ENCODE measurements at regions not wholly inside any gene's neighbourhood (a gene's known extent, or its start where the extent isn't known, plus 50 kb on each side); places are given as distances from the start of the nearest gene placed in this dataset.
"Not testable (repeated sequence)": the region's sequence is repeated elsewhere in the genome, so short reads cannot be mapped to it uniquely, and the experiment has no call there.

- H4K5ac ChIP-seq (ENCODE audit: low read depth, low read length); H3K9me1 ChIP-seq (ENCODE audit: insufficient read depth, low read length); H3K4me2 ChIP-seq (ENCODE audit: low read depth, low read length); ATAC-seq (ENCODE audit: low read depth); H2AFZ ChIP-seq (replicated peaks; ENCODE audit: low read length, poor library complexity); H3K14ac ChIP-seq (replicated peaks; ENCODE audit: low read depth, low read length); POLR2A ChIA-PET (ENCODE audit: unreplicated experiment); H3K27ac ChIP-seq (ENCODE audit: insufficient read depth, low read length); H3K18ac ChIP-seq (ENCODE audit: low read depth, low read length); intact Hi-C loops (cut with micrococcal nuclease); dilution Hi-C loops (cut with HindIII; ENCODE audit: low sequenced_read_pairs, unreplicated experiment); H3K56ac ChIP-seq (ENCODE audit: extremely low read depth, insufficient read depth, low read length); H3K27me3 ChIP-seq (ENCODE audit: control insufficient read depth, insufficient read depth, low read length); H3K9me3 ChIP-seq (ENCODE audit: control insufficient read depth, insufficient read depth, low read length); CTCF ChIA-PET; in situ Hi-C loops (cut with MboI; ENCODE audit: low sequenced_read_pairs); H4K20me1 ChIP-seq (ENCODE audit: insufficient read depth, low read length); H3K9ac ChIP-seq (ENCODE audit: low read depth, low read length); H3K79me1 ChIP-seq (ENCODE audit: low read depth in 1 of 2, low read length in 2 of 2); H2AK9ac ChIP-seq (replicated peaks; ENCODE audit: low read depth, low read length, poor library complexity); H4K91ac ChIP-seq (ENCODE audit: insufficient read depth, low read depth, low read length); BruUV-seq (replicated peaks); H2BK20ac ChIP-seq (ENCODE audit: low read depth, low read length); H2BK15ac ChIP-seq (ENCODE audit: low read depth, low read length); H2BK5ac ChIP-seq (ENCODE audit: low read depth, low read length, poor library complexity, severe bottlenecking); H3K36me3 ChIP-seq (ENCODE audit: control insufficient read depth, insufficient read depth, low read length); H3K4ac ChIP-seq (ENCODE audit: low read depth, low read length); H2BK120ac ChIP-seq (ENCODE audit: low read depth, low read length); H3K23ac ChIP-seq (ENCODE audit: low read depth, low read length); H3K4me1 ChIP-seq (ENCODE audit: control insufficient read depth, insufficient read depth, low read length); DNase-seq; H4K8ac ChIP-seq (ENCODE audit: low read depth in 2 of 2, low read length in 2 of 2); H2AK5ac ChIP-seq (ENCODE audit: low read depth, low read length); H3K4me3 ChIP-seq (ENCODE audit: insufficient read depth, low read depth, low read length): not testable (repeated sequence)
- 86% methylated on average over 10 of the region's 33 CpGs; no CpG with 5 or more reads in 1 of the 2 experiments for WGBS, 2 experiments (ENCODE audit: extremely low coverage in 2 of 2, insufficient read length in 1 of 2)
Observed at GRCh38 chr7:63748571-63749302, 249.9 kb upstream of the ZNF722 start.

GRCh38 chr7:63752446-63752845 is 246.2 kb upstream of the ZNF722 start:
- H2BK5ac ChIP-seq (ENCODE audit: low read depth, low read length, poor library complexity, severe bottlenecking); in situ Hi-C loops (cut with MboI; ENCODE audit: low sequenced_read_pairs); H3K36me3 ChIP-seq (ENCODE audit: control insufficient read depth, insufficient read depth, low read length); H3K4ac ChIP-seq (ENCODE audit: low read depth, low read length); H2AK9ac ChIP-seq (replicated peaks; ENCODE audit: low read depth, low read length, poor library complexity); POLR2A ChIA-PET (ENCODE audit: unreplicated experiment); H2BK120ac ChIP-seq (ENCODE audit: low read depth, low read length); H4K91ac ChIP-seq (ENCODE audit: insufficient read depth, low read depth, low read length); H2AFZ ChIP-seq (replicated peaks; ENCODE audit: low read length, poor library complexity); H3K79me1 ChIP-seq (ENCODE audit: low read depth in 1 of 2, low read length in 2 of 2); CTCF ChIA-PET; H3K14ac ChIP-seq (replicated peaks; ENCODE audit: low read depth, low read length); H4K20me1 ChIP-seq (ENCODE audit: insufficient read depth, low read length); H3K9me3 ChIP-seq (ENCODE audit: control insufficient read depth, insufficient read depth, low read length); H2BK15ac ChIP-seq (ENCODE audit: low read depth, low read length); ATAC-seq (ENCODE audit: low read depth); H3K18ac ChIP-seq (ENCODE audit: low read depth, low read length); H3K4me3 ChIP-seq (ENCODE audit: insufficient read depth, low read depth, low read length); H2BK20ac ChIP-seq (ENCODE audit: low read depth, low read length); H3K56ac ChIP-seq (ENCODE audit: extremely low read depth, insufficient read depth, low read length); H3K4me2 ChIP-seq (ENCODE audit: low read depth, low read length); H3K27me3 ChIP-seq (ENCODE audit: control insufficient read depth, insufficient read depth, low read length); H4K5ac ChIP-seq (ENCODE audit: low read depth, low read length); DNase-seq; H3K27ac ChIP-seq (ENCODE audit: insufficient read depth, low read length); H3K9ac ChIP-seq (ENCODE audit: low read depth, low read length); H3K23ac ChIP-seq (ENCODE audit: low read depth, low read length); intact Hi-C loops (cut with micrococcal nuclease); dilution Hi-C loops (cut with HindIII; ENCODE audit: low sequenced_read_pairs, unreplicated experiment); H4K8ac ChIP-seq (ENCODE audit: low read depth in 2 of 2, low read length in 2 of 2); H3K4me1 ChIP-seq (ENCODE audit: control insufficient read depth, insufficient read depth, low read length); BruUV-seq (replicated peaks); H3K9me1 ChIP-seq (ENCODE audit: insufficient read depth, low read length); H2AK5ac ChIP-seq (ENCODE audit: low read depth, low read length): not testable (repeated sequence)
- WGBS, 2 experiments (ENCODE audit: extremely low coverage in 2 of 2, insufficient read length in 1 of 2), result no CpG with 5 or more reads among the region's 18 CpGs

Data from IMR-90 (cell line).